HG03103 (cell line): ENCODE measurements at regions not wholly inside any gene's neighbourhood (a gene's known extent, or its start where the extent isn't known, plus 50 kb on each side); places are given as distances from the start of the nearest gene placed in this dataset.
"Not testable (repeated sequence)": the region's sequence is repeated elsewhere in the genome, so short reads cannot be mapped to it uniquely, and the experiment has no call there.

Source experiments
- ATAC-seq: cut with Tn5 transposase; IDR thresholded peaks from one replicate; pipeline ENCODE4 v1.9.1; 2021; ENCODE audit warnings: low read depth; ENCODE audit not compliant: unreplicated experiment

DNA sequence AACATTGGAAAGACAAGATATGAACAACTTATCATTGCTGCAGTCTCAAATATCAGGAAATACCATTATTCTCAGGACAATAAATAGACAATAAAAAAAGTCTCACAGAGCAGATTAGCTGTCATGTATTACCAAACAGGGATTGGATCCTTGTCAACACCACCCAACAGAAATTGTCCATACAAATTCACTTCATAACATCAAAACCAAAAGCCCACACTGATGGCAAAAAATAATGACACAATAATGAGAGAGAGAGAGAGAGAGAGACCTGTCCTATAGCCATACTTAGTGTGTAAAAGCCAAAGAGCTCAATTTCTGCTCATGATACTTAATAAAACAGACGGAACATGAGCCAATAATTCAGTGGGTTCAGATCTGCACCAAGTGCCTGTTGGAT is 96.5 kb downstream of the PPIAL4G start:
- no peak for ATAC-seq

- ATAC-seq = not testable (repeated sequence)
Measured at GRCh38 chr1:148386031-148386398, 97.1 kb downstream of the PPIAL4G start.

- no peak for ATAC-seq
Measured at GRCh38 chr1:148385371-148386030, 97.6 kb downstream of the PPIAL4G start.

- ATAC-seq = no peak
Measured at GRCh38 chr1:148383966-148384365, 99.1 kb downstream of the PPIAL4G start.

GRCh38 chr1:148379697-148380096 is 103.4 kb downstream of the PPIAL4G start:
- ATAC-seq = no peak

- ATAC-seq = no peak
Measured at GRCh38 chr1:148379170-148379500, 104.0 kb downstream of the PPIAL4G start.

DNA sequence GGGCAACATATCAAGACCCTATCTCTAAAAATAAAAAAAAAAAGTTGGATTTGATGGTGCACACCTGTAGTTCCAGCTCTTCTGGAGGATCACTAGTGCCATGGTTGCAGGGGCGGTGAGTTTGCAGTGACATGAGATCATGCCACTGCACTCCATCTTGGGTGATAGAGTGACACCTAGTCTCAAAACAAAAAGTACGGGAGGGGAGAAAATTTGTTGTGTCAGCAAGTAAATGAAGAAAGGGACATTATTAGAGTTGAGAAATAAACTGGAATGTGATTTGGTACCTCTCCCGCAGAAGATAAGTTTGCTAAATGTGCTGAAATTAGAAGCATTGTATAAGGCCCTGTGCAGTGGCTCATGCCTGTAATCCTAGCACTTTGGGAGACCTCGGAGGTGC is 105.1 kb downstream of the PPIAL4G start:
- not testable (repeated sequence) for ATAC-seq

- not testable (repeated sequence) for ATAC-seq
Measured at GRCh38 chr1:148377045-148377444, 106.1 kb downstream of the PPIAL4G start.

GRCh38 chr1:148374101-148374500 is 109.0 kb downstream of the PPIAL4G start:
- ATAC-seq = no peak

- ATAC-seq = no peak
Measured at GRCh38 chr1:148373192-148373925, 109.7 kb downstream of the PPIAL4G start.

- no peak for ATAC-seq
Measured at GRCh38 chr1:148372731-148373130, 110.4 kb downstream of the PPIAL4G start.

DNA sequence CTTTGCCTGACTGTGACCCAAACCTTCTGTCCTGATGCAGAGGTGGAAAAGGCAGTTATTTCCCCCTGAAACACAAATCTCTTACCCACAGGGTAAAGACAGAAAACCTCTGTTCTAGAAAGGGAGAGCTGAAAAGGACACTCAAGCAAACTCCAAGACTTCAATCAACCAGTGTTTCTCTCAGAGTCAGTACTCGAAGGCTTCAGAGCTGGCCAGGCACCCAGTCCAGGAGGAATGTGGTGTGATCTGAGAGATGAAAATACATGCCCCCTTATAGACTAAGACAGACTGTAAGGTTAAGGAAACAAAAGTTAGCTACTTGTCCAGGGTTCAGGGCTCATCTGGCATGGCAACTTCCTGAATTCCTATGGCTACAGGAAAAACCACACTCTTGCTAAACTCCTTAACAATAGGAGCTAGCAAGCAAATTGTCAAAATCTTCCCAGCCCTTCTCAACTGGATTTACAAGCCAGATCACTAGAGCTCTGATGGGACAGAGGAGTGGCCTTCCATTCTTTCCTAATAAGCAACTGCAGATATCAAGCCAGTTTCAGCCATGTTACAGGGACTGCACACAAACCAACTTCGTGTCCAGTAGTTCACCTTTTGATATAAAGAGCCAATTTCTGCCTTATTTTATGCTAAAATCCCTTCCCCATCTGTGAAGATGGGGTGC is 110.9 kb downstream of the PPIAL4G start:
- ATAC-seq = not testable (repeated sequence)

DNA sequence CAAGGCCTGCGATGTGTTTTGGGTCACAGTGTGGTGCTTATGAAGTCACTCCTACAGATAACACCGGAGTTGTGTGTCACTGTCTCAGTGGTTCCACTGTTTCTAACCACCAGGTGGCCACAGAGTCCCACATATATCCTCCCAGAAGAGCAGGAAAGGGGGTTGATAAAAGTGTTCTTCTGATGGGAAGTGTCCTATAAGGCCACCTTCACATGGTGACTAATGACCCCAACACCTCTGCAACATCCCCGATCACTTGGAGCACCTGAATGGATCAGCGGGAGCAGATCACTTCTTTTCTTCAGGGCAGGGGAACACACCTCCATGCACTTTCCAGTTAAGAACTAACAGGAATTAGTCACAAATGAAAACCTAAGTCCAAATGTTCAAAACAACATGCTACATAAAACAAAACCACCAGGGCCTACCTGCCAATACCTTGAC is 111.5 kb downstream of the PPIAL4G start:
- not testable (repeated sequence) for ATAC-seq

DNA sequence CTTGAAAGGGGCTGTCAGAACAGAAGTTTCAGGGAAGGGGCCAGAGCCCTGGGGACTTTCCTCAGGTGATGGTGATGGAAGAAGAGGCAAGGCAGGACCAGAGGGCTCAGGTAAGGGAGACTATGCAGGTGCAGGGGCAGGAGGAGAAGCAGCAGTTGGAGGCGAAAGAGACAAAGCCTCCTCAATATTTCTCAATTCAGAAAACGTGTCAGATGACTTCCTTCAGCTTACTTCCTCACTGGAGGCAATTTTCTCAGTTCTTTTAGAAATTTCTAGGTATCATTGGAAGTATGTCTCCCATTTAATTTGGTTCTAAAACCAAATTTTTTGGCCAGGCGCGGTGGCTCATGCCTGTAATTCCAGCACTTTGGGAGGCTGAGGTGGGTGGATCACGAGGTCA is 112.4 kb downstream of the PPIAL4G start:
- not testable (repeated sequence) for ATAC-seq

- ATAC-seq = no peak
Measured at GRCh38 chr1:148367596-148367995, 115.5 kb downstream of the PPIAL4G start.

DNA sequence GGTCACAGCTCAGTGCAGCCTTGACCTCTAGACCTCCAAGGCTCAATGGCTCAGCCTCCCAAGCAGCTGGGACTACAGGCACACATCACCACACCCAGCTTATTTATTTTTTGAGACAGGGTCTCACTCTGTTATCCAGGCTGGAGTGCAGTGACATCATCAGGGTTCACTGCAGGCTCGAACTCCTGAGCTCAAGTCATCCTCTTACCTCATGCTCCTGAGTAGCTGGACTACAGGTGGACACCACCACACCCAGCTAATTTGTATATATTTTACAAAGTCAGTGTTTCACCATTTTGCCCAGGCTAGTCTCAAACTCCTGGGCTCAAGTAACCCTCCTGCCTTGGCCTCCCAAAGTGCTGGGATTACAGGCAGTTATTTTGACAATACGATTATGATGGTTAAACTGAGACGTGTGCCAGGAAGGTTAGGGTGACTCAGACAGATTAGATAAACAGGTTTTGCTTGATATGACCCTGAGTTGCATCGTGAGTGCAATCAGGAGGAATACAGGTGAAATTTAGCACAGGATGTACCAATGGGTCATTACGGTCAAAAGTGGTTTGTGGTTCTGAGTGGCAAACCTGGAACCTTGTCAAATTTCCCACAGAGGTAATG is 116.9 kb downstream of the PPIAL4G start:
- ATAC-seq = not testable (repeated sequence)

GRCh38 chr1:148365151-148365550 is 118.0 kb downstream of the PPIAL4G start:
- not testable (repeated sequence) for ATAC-seq

DNA sequence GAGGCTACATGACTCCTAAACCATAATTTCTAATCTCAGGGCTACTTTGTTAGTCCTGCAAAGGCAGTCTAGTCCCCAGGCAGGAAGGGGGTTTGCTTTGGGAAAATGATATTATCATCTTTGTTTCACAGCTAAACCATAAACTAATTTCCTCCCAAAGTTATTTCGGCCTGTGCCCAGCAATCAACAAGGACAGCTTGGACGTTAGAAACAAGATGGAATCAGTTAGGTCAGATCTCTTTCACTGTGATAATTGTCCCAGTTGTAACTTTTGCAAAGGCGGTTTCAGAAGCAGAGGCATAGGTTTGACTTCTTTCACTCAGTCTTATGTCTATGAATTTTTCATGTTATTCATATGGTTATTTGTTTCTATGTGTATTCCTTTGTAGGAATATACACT is 119.1 kb downstream of the PPIAL4G start:
- not testable (repeated sequence) for ATAC-seq

- no peak for ATAC-seq
Measured at GRCh38 chr1:148363439-148363810, 119.7 kb downstream of the PPIAL4G start.

GRCh38 chr1:148362626-148363438 is 120.3 kb downstream of the PPIAL4G start:
- no peak for ATAC-seq
